ENCODE measurements at regions not wholly inside any gene's neighbourhood (a gene's known extent, or its start where the extent isn't known, plus 50 kb on each side); places are given as distances from the start of the nearest gene placed in this dataset.

- no peak for DNase-seq
These were observed 51.7 kb upstream of the CCDC196 start for GRCh38 chr14:66434464-66434863.

- no peak for DNase-seq
These were observed 50.5 kb upstream of the CCDC196 start for GRCh38 chr14:66435683-66436082.
